ENCODE measurements at regions not wholly inside any gene's neighbourhood (a gene's known extent, or its start where the extent isn't known, plus 50 kb on each side); places are given as distances from the start of the nearest gene placed in this dataset.

- Mint-ChIP-seq H3K4me3 (no peak overlapping the region), H3K9me3 (no peaks in the 10 kb centered on the region), H3K27ac (no peak overlapping the region), H3K27me3 (no peaks in the 10 kb centered on the region), H3K36me3 (ENCODE audit: low read depth) (no peaks in the 10 kb centered on the region), H3K4me1 (ENCODE audit: low read depth) (no peaks in the 10 kb centered on the region)
- H3K9me3 ChIP-seq (ENCODE audit: control insufficient read depth in 1 of 2, insufficient read depth in 1 of 2, low read length in 2 of 2): peaks cover 0 to 3% of the 10 kb centered on the region in 2 experiments
- H3K27me3 ChIP-seq (ENCODE audit: control insufficient read depth in 1 of 2, insufficient read depth in 2 of 2, low read length in 2 of 2): no peaks in the 10 kb centered on the region
- no peak overlapping the region for H3K27ac ChIP-seq (ENCODE audit: low read depth in 1 of 2, low read length in 2 of 2)
- no peak for TF ChIP-seq CTCF (IDR thresholded peaks at IDR 0.05)
- CTCF ChIA-PET: no interaction called here
- no peak overlapping the region for H3K4me3 ChIP-seq (ENCODE audit: low read length)
- POLR2A ChIA-PET: no interaction called here
- ATAC-seq (ENCODE audit: poor library complexity) (no peak), DNase-seq (no peak)
- H3K36me3 ChIP-seq (ENCODE audit: insufficient read depth, low read length): no peaks in the 10 kb centered on the region
- no peaks in the 10 kb centered on the region for H3K4me1 ChIP-seq (ENCODE audit: insufficient read depth, low read length)
- intact Hi-C loops (cut with DNase I, micrococcal nuclease): no loop called here
These were observed 983.1 kb downstream of the FLRT2 start for GRCh38 chr14:86513056-86513455.

- Mint-ChIP-seq H3K27ac (no peak overlapping the region), H3K36me3 (ENCODE audit: low read depth) (no peaks in the 10 kb centered on the region), H3K4me1 (ENCODE audit: low read depth) (no peaks in the 10 kb centered on the region), H3K27me3 (no peaks in the 10 kb centered on the region), H3K4me3 (no peak overlapping the region), H3K9me3 (no peaks in the 10 kb centered on the region)
- ATAC-seq (ENCODE audit: poor library complexity) (no peak), DNase-seq (no peak)
- ChIA-PET CTCF (no interaction called here), POLR2A (no interaction called here)
- Histone ChIP-seq H3K27me3 (ENCODE audit: control insufficient read depth in 1 of 2, insufficient read depth in 2 of 2, low read length in 2 of 2) (no peaks in the 10 kb centered on the region), H3K36me3 (ENCODE audit: insufficient read depth, low read length) (no peaks in the 10 kb centered on the region), H3K27ac (ENCODE audit: low read depth in 1 of 2, low read length in 2 of 2) (no peak overlapping the region), H3K4me1 (ENCODE audit: insufficient read depth, low read length) (no peaks in the 10 kb centered on the region), H3K4me3 (ENCODE audit: low read length) (no peak overlapping the region), H3K9me3 (ENCODE audit: control insufficient read depth in 1 of 2, insufficient read depth in 1 of 2, low read length in 2 of 2) (no peaks in the 10 kb centered on the region)
- TF ChIP-seq CTCF (IDR thresholded peaks at IDR 0.05): no peak
- intact Hi-C loops (cut with DNase I, micrococcal nuclease): no loop called here
These were observed 980.5 kb downstream of the FLRT2 start for GRCh38 chr14:86510491-86510890.

- ChIA-PET POLR2A (no interaction called here), CTCF (no interaction called here)
- Mint-ChIP-seq H3K4me1 (ENCODE audit: low read depth) (peaks cover 14% of the 10 kb centered on the region), H3K4me3 (no peak overlapping the region), H3K36me3 (ENCODE audit: low read depth) (no peaks in the 10 kb centered on the region), H3K9me3 (no peaks in the 10 kb centered on the region), H3K27me3 (no peaks in the 10 kb centered on the region), H3K27ac (no peak overlapping the region)
- TF ChIP-seq CTCF (IDR thresholded peaks at IDR 0.05): no peak
- DNase-seq: no peak
- no peak for ATAC-seq (ENCODE audit: poor library complexity)
- H3K27me3 ChIP-seq (ENCODE audit: control insufficient read depth in 1 of 2, insufficient read depth in 2 of 2, low read length in 2 of 2): no peaks in the 10 kb centered on the region
- no peaks in the 10 kb centered on the region for H3K9me3 ChIP-seq (ENCODE audit: control insufficient read depth in 1 of 2, insufficient read depth in 1 of 2, low read length in 2 of 2)
- H3K4me3 ChIP-seq (ENCODE audit: low read length): no peak overlapping the region
- no peaks in the 10 kb centered on the region for H3K36me3 ChIP-seq (ENCODE audit: insufficient read depth, low read length)
- no peak overlapping the region for H3K27ac ChIP-seq (ENCODE audit: low read depth in 1 of 2, low read length in 2 of 2)
- H3K4me1 ChIP-seq (ENCODE audit: insufficient read depth, low read length): no peaks in the 10 kb centered on the region
- intact Hi-C loops (cut with DNase I, micrococcal nuclease): no loop called here
These were observed 975.9 kb downstream of the FLRT2 start for GRCh38 chr14:86505808-86506207.
